CD14-positive monocyte (primary cell): ENCODE measurements at regions not wholly inside any gene's neighbourhood (a gene's known extent, or its start where the extent isn't known, plus 50 kb on each side); places are given as distances from the start of the nearest gene placed in this dataset.

Experiments used
- DNase-seq, 3 donors: peaks; one replicate each; pipeline ENCODE4 v3.0.0-alpha.2; 2011 to 2022
- H2AFZ ChIP-seq: 2 replicates; pipeline ENCODE4 v1.6.0; 2012; ENCODE audit warnings: mild to moderate bottlenecking, low read depth, low read length, inconsistent platforms; ENCODE audit not compliant: insufficient read depth, poor library complexity, severe bottlenecking
- H3K27ac ChIP-seq, 2 donors: 1 replicate in 1 of 2; 2 replicates in 1 of 2; pipeline ENCODE4 v1.5.1; 2012 to 2013; ENCODE audit warnings: low read length in 2 of 2, control low read depth in 1 of 2, inconsistent platforms in 1 of 2, low read depth in 1 of 2, mild to moderate bottlenecking in 1 of 2
- H3K27me3 ChIP-seq, 2 donors: one replicate each; pipeline versions ENCODE4 v1.6.0 to v1.6.1; 2011 to 2013; ENCODE audit warnings: low read length in 2 of 2; ENCODE audit not compliant: control insufficient read depth in 2 of 2, insufficient read depth in 2 of 2
- H3K36me3 ChIP-seq, 2 donors: replicated peaks in 1 of 2; 1 replicate in 1 of 2; 2 replicates in 1 of 2; pipeline versions ENCODE4 v1.5.1 to v1.6.1; 2012 to 2013; ENCODE audit warnings: low read length in 2 of 2, control low read depth in 1 of 2, inconsistent platforms in 1 of 2, mild to moderate bottlenecking in 1 of 2; ENCODE audit not compliant: insufficient read depth in 2 of 2, control insufficient read depth in 1 of 2
- H3K4me1 ChIP-seq, 2 donors: 1 replicate in 1 of 2; 2 replicates in 1 of 2; pipeline versions ENCODE4 v1.5.1 to v1.6.1; 2012 to 2013; ENCODE audit warnings: low read length in 2 of 2, control low read depth in 1 of 2, inconsistent platforms in 1 of 2, mild to moderate bottlenecking in 1 of 2, moderate library complexity in 1 of 2; ENCODE audit not compliant: insufficient read depth in 2 of 2, control insufficient read depth in 1 of 2
- H3K4me2 ChIP-seq: replicated peaks from 2 replicates; pipeline ENCODE3; 2012; ENCODE audit warnings: low read length, moderate library complexity, mild to moderate bottlenecking; ENCODE audit not compliant: poor library complexity, severe bottlenecking; ENCODE audit errors: extremely low read depth
- H3K4me3 ChIP-seq, 3 experiments: fragments of 200-600 bp in 1 of 3; sonication (generic) in 1 of 3; replicated peaks in 1 of 3; 1 replicate in 2 of 3; 2 replicates in 1 of 3; pipeline ENCODE4 v1.5.1; 2011 to 2013; ENCODE audit warnings: low read length in 3 of 3, mild to moderate bottlenecking in 3 of 3, control low read depth in 2 of 3, low read depth in 2 of 3, inconsistent platforms in 1 of 3, moderate library complexity in 1 of 3
- H3K79me2 ChIP-seq: 2 replicates; pipeline ENCODE4 v1.6.0; 2012; ENCODE audit warnings: mild to moderate bottlenecking, control low read depth, inconsistent platforms, low read length, moderate library complexity; ENCODE audit not compliant: insufficient read depth
- H3K9ac ChIP-seq: 2 replicates; pipeline ENCODE4 v1.6.0; 2017; ENCODE audit warnings: low read length, mild to moderate bottlenecking; ENCODE audit not compliant: insufficient read depth, poor library complexity, severe bottlenecking
- H3K9me3 ChIP-seq, 2 donors: replicated peaks in 1 of 2; 1 replicate in 1 of 2; 2 replicates in 1 of 2; pipeline versions ENCODE4 v1.5.1 to v1.6.1; 2012 to 2013; ENCODE audit warnings: low read length in 2 of 2, control low read depth in 1 of 2; ENCODE audit not compliant: control insufficient read depth in 1 of 2, insufficient read depth in 1 of 2
- H4K20me1 ChIP-seq: 2 replicates; pipeline ENCODE4 v1.6.0; 2012; ENCODE audit warnings: mild to moderate bottlenecking, low read length, control low read depth, moderate library complexity; ENCODE audit not compliant: insufficient read depth
- H3K27ac Mint-ChIP-seq, 7 donors: one replicate each; pipeline ENCODE4 v1.8.0; 2020; ENCODE audit warnings: mild to moderate bottlenecking in 7 of 7, mixed read lengths in 7 of 7, moderate library complexity in 6 of 7, inconsistent platforms in 2 of 7
- H3K27me3 Mint-ChIP-seq, 3 donors: one replicate each; pipeline ENCODE4 v1.8.0; 2021 to 2022; ENCODE audit warnings: low read depth in 3 of 3, mild to moderate bottlenecking in 3 of 3, mixed read lengths in 3 of 3, moderate library complexity in 3 of 3, inconsistent platforms in 1 of 3
- H3K36me3 Mint-ChIP-seq, 2 donors: one replicate each; pipeline ENCODE4 v1.8.0; 2020; ENCODE audit warnings: mixed read lengths in 2 of 2, inconsistent platforms in 1 of 2, mild to moderate bottlenecking in 1 of 2
- H3K4me1 Mint-ChIP-seq: one replicate; pipeline ENCODE4 v1.8.0; 2020; ENCODE audit warnings: mild to moderate bottlenecking, mixed read lengths
- H3K4me3 Mint-ChIP-seq, 2 donors: one replicate each; pipeline ENCODE4 v1.8.0; 2020; ENCODE audit warnings: mild to moderate bottlenecking in 2 of 2, mixed read lengths in 2 of 2, moderate library complexity in 1 of 2
- H3K9me3 Mint-ChIP-seq, 7 donors: one replicate each; pipeline ENCODE4 v1.8.0; 2020 to 2022; ENCODE audit warnings: mixed read lengths in 7 of 7, mild to moderate bottlenecking in 6 of 7, moderate library complexity in 6 of 7, inconsistent platforms in 2 of 7
- CTCF ChIP-seq: fragments of 200-600 bp; IDR thresholded peaks from one replicate; pipeline ENCODE4 v1.8.0; 2022; ENCODE audit warnings: antibody characterized with exemption, mild to moderate bottlenecking
- WGBS: methylation state at CpG from one replicate; pipeline ENCODE4 v1.1.5; 2013; ENCODE audit warnings: missing lambda C conversion rate; ENCODE audit not compliant: insufficient coverage; 5-methylcytosine and 5-hydroxymethylcytosine counted together
- intact Hi-C, 2 donors: fragments of 100-400 bp; cut with micrococcal nuclease; formaldehyde crosslinking; loops; one replicate each; pipeline versions ENCODE4 v1.15.0 to v1.15.1; 2023

GRCh38 chr13:90413548-90413947 is 933.9 kb upstream of the MIR17HG start:
- H3K4me1 Mint-ChIP-seq: no peaks in the 10 kb centered on the region
- H2AFZ ChIP-seq: no peak overlapping the region
- H3K9me3 Mint-ChIP-seq: peaks cover 0 to 3% (median 0%) of the 10 kb centered on the region in 7 donors
- H4K20me1 ChIP-seq: no peaks in the 10 kb centered on the region
- H3K4me2 ChIP-seq: no peak overlapping the region
- no peak for DNase-seq
- WGBS: no CpG with 5 or more reads among the region's 1 CpG
- intact Hi-C loops: no loop called here
- TF ChIP-seq CTCF: no peak
- no peak overlapping the region for H3K27ac Mint-ChIP-seq
- H3K9ac ChIP-seq: no peak overlapping the region
- H3K79me2 ChIP-seq: no peaks in the 10 kb centered on the region
- H3K4me3 ChIP-seq: no peak overlapping the region
- no peak overlapping the region for H3K27ac ChIP-seq
- H3K27me3 ChIP-seq: no peaks in the 10 kb centered on the region
- no peaks in the 10 kb centered on the region for H3K27me3 Mint-ChIP-seq
- H3K36me3 ChIP-seq: no peaks in the 10 kb centered on the region
- H3K36me3 Mint-ChIP-seq: no peaks in the 10 kb centered on the region
- H3K9me3 ChIP-seq: no peaks in the 10 kb centered on the region
- H3K4me3 Mint-ChIP-seq: no peak overlapping the region
- no peaks in the 10 kb centered on the region for H3K4me1 ChIP-seq

- no peak for TF ChIP-seq CTCF
- H3K27ac ChIP-seq: no peak overlapping the region
- no peaks in the 10 kb centered on the region for H3K27me3 ChIP-seq
- peaks cover 2 to 12% (median 6%) of the 10 kb centered on the region in 7 donors for H3K9me3 Mint-ChIP-seq
- WGBS: no CpG with 5 or more reads among the region's 3 CpGs
- no peak overlapping the region for H3K27ac Mint-ChIP-seq
- no peaks in the 10 kb centered on the region for H3K36me3 ChIP-seq
- no peaks in the 10 kb centered on the region for H3K4me1 Mint-ChIP-seq
- no peaks in the 10 kb centered on the region for H4K20me1 ChIP-seq
- H3K4me2 ChIP-seq: no peak overlapping the region
- no peak overlapping the region for H3K4me3 ChIP-seq
- peaks cover 3 to 5% of the 10 kb centered on the region in 2 donors for H3K9me3 ChIP-seq
- no peaks in the 10 kb centered on the region for H3K27me3 Mint-ChIP-seq
- no peaks in the 10 kb centered on the region for H3K79me2 ChIP-seq
- H2AFZ ChIP-seq: no peak overlapping the region
- no peak for DNase-seq
- H3K4me3 Mint-ChIP-seq: no peak overlapping the region
- intact Hi-C loops: no loop called here
- H3K4me1 ChIP-seq: no peaks in the 10 kb centered on the region
- H3K36me3 Mint-ChIP-seq: no peaks in the 10 kb centered on the region
- no peak overlapping the region for H3K9ac ChIP-seq
Observed at GRCh38 chr13:90414691-90415596, 932.5 kb upstream of the MIR17HG start.
